Ovary (tissue), 7 donors: ENCODE measurements at regions not wholly inside any gene's neighbourhood (a gene's known extent, or its start where the extent isn't known, plus 50 kb on each side); places are given as distances from the start of the nearest gene placed in this dataset.

ENCODE experiments used
- DNase-seq, 5 donors: peaks; one replicate each; pipeline ENCODE4 v3.0.0-alpha.2; 2019 to 2020
- H3K27ac ChIP-seq, 2 donors: fragments of 200-600 bp; one replicate each; pipeline versions ENCODE4 v1.5.1 to v1.8.0; 2019 to 2022
- H3K27me3 ChIP-seq: fragments of 200-600 bp; one replicate; pipeline ENCODE4 v1.8.0; 2022
- H3K36me3 ChIP-seq: fragments of 200-600 bp; sonication (generic); one replicate; pipeline ENCODE4 v1.5.1; 2019
- H3K4me1 ChIP-seq: one replicate; pipeline ENCODE4 v1.8.1; 2013; ENCODE audit warnings: mild to moderate bottlenecking, moderate library complexity; ENCODE audit not compliant: insufficient read depth
- H3K4me3 ChIP-seq: fragments of 200-600 bp; sonication (generic); one replicate; pipeline ENCODE4 v1.5.1; 2017
- H3K9me3 ChIP-seq, 2 donors: fragments of 200-600 bp in 1 of 2; sonication (generic) in 1 of 2; one replicate each; pipeline versions ENCODE4 v1.5.1 to v1.8.1; 2013 to 2019; ENCODE audit warnings: mild to moderate bottlenecking in 1 of 2, moderate library complexity in 1 of 2
- EP300 ChIP-seq: sonication (generic); formaldehyde crosslinking; IDR thresholded peaks from one replicate; pipeline ENCODE4 v1.6.1; 2017; ENCODE audit warnings: antibody characterized with exemption
- POLR2A ChIP-seq: fragments of 450-650 bp; IDR thresholded peaks from one replicate; pipeline ENCODE4 v1.6.1; 2017; ENCODE audit warnings: antibody characterized with exemption, mild to moderate bottlenecking, moderate library complexity
- WGBS, 3 donors: extraction: QIAGEN DNeasy Blood & Tissue Kit in 1 of 3; methylation state at CpG; one replicate each; pipeline versions ENCODE4 v1.1.5 to v1.1.7; 2013 to 2017; 5-methylcytosine and 5-hydroxymethylcytosine counted together
- intact Hi-C, 4 donors: fragments of 100-400 bp; cut with DNase I; formaldehyde crosslinking; loops; one replicate each; pipeline versions ENCODE4 v1.11.0 to v1.15.1; 2022 to 2023
- TF ChIP-seq, protein P1 (sequence below), 3 donors: fragments of 450-650 bp in 2 of 3; fragments of 200-600 bp in 1 of 3; IDR thresholded peaks; one replicate each; pipeline versions ENCODE4 v1.5.1 to v1.8.0; 2016 to 2022; ENCODE audit warnings: antibody characterized with exemption in 3 of 3, mild to moderate bottlenecking in 1 of 3
- donor health status: DM: no; HTN: no; CAD: no; lungs with moderate emphysema.
- donor health status: DM: no; HTN: no; CAD: no.
- donor health status: Bipolar disorder and iron deficiency.
- donor health status: DM: no; HTN: no; CAD: no.
- donor health status: DM: yes; HTN: yes; CAD: no.

DNA sequence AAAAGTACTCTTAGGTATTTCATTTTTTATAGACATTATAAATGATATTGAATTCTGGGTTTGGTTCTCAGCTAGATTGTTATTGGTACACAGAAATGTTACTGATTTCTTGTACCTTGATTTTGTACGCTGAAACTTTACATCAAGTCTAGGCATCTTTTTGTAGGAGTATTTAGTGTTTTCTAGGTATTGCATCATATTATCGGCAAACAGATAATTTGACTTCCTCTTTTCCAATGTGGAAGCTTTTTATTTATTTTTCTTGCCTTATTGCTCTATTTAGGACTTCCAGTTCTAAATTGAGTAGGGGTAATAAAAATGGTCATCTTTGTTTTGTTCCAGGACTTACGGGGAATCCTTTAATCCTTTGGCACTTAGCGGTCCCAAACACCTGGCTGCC is 676.6 kb upstream of the CCDC179 start:
- no peak for DNase-seq
- Histone ChIP-seq H3K27ac (no peak overlapping the region), H3K9me3 (no peaks in the 10 kb centered on the region), H3K36me3 (no peaks in the 10 kb centered on the region), H3K27me3 (no peaks in the 10 kb centered on the region), H3K4me3 (no peak overlapping the region), H3K4me1 (no peaks in the 10 kb centered on the region)
- intact Hi-C loops, result no loop called here
- WGBS, 3 donors, result 86 to 97% (median 86%) methylated on average over 4 of the region's 4 CpGs
- TF ChIP-seq POLR2A (no peak), EP300 (no peak)
- TF ChIP-seq, protein P1, sequence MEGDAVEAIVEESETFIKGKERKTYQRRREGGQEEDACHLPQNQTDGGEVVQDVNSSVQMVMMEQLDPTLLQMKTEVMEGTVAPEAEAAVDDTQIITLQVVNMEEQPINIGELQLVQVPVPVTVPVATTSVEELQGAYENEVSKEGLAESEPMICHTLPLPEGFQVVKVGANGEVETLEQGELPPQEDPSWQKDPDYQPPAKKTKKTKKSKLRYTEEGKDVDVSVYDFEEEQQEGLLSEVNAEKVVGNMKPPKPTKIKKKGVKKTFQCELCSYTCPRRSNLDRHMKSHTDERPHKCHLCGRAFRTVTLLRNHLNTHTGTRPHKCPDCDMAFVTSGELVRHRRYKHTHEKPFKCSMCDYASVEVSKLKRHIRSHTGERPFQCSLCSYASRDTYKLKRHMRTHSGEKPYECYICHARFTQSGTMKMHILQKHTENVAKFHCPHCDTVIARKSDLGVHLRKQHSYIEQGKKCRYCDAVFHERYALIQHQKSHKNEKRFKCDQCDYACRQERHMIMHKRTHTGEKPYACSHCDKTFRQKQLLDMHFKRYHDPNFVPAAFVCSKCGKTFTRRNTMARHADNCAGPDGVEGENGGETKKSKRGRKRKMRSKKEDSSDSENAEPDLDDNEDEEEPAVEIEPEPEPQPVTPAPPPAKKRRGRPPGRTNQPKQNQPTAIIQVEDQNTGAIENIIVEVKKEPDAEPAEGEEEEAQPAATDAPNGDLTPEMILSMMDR (IDR thresholded peaks at IDR 0.05), result no peak

DNA sequence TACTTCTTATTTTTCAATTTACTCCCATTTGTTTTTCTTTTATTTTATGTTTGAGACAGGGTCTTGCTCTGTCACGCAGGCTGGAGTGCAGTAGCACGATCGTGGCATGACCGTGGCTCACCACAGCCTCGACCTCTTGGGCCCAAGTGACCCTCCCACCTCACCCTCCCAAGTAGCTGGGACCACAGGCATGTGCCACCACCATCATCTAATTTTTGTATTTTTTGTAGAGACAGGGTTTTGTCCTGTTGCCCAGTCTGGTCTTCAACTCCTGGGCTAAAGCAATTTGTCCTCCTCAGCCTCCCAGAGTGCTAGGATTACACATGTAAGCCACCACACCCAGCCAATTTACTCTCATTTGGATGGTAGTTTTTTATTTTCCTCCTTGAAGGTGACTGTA is 679.3 kb upstream of the CCDC179 start:
- no peak for TF ChIP-seq POLR2A
- no peak for TF ChIP-seq EP300
- TF ChIP-seq, protein P1 (IDR thresholded peaks at IDR 0.05), result no peak
- H3K9me3 ChIP-seq, result no peaks in the 10 kb centered on the region
- no peaks in the 10 kb centered on the region for H3K36me3 ChIP-seq
- WGBS, 3 donors, result 62 to 80% (median 79%) methylated on average over 5 of the region's 5 CpGs
- intact Hi-C loops, result no loop called here
- no peak overlapping the region for H3K4me3 ChIP-seq
- DNase-seq, result no peak
- H3K4me1 ChIP-seq, result no peaks in the 10 kb centered on the region
- H3K27ac ChIP-seq, result no peak overlapping the region
- no peaks in the 10 kb centered on the region for H3K27me3 ChIP-seq

DNA sequence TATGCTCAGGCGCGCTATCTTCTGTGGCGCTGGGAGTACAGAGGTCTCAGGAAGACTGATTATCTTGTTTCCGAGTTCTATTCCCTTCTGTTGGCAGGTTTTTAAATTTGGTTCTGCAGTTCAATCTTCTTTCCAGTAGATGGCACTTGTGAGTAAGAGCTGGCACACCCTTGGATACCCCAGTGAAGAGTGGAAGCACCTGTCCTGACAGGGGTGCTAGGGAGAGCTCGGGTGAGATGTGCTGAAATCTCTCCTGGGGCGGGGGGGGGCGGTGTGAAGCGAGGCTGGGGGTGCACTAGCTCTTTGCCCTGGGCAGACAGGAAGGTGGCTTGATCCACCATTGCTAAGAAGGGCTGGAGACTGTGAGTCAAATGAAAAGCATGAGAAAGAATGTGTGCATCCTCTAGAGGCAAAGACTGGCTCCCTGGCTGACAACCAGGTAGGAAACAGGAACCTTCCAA is 679.9 kb upstream of the CCDC179 start:
- intact Hi-C loops, result no loop called here
- no peaks in the 10 kb centered on the region for H3K36me3 ChIP-seq
- WGBS, 3 donors, result 2 to 3% (median 2%) methylated on average over 6 to 8 of the region's 8 CpGs
- DNase-seq, result no peak
- TF ChIP-seq EP300 (no peak), POLR2A (no peak)
- TF ChIP-seq, protein P1 (IDR thresholded peaks at IDR 0.05), result no peak
- H3K9me3 ChIP-seq, result no peaks in the 10 kb centered on the region
- H3K27ac ChIP-seq, result no peak overlapping the region
- H3K27me3 ChIP-seq, result no peaks in the 10 kb centered on the region
- H3K4me1 ChIP-seq, result no peaks in the 10 kb centered on the region
- no peak overlapping the region for H3K4me3 ChIP-seq

DNA sequence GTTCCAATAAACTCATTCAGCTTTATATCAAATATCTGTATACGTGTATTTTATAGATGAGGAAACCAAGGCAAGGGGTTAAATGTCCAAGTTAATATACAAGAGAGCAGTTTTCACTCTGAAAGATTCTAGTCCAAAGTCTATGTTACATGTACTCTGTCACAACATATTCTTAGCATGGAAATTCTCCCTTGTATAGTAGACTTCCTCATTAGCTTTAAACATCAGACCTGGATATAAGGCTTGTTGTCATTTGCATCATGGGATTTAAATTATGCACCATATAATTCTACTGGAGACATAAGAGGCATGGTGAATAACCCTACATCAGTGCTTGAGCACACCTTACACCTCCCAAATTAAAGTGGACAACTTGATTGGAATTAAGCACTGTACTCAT is 681.9 kb upstream of the CCDC179 start:
- Histone ChIP-seq H3K27me3 (no peaks in the 10 kb centered on the region), H3K36me3 (no peaks in the 10 kb centered on the region), H3K27ac (no peak overlapping the region), H3K9me3 (no peaks in the 10 kb centered on the region), H3K4me1 (no peaks in the 10 kb centered on the region), H3K4me3 (no peak overlapping the region)
- whole genome bisulfite sequencing, 3 donors, result 87 to 97% (median 93%) methylated on average over 1 of the region's 1 CpG
- DNase-seq, result no peak
- intact Hi-C loops, result no loop called here
- TF ChIP-seq, protein P1 (IDR thresholded peaks at IDR 0.05), result no peak

DNA sequence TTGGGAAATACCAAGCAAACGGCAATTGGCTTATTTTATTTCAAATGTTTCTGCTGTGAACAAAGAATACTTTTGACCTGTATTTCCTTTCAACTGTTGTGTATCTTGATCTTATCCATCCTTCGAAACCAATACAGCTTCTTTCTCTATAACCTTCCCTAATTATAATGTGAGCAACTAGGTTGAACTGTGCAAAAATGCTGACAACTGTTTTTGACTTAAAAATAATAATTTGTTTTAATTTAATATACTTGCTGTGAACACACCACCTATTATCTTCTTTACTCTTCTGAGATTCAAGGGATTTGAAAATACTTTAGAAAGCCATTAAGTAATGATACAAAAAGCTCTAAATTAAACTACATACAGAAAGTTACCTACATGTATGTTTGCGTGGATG is 682.5 kb upstream of the CCDC179 start:
- intact Hi-C loops, result no loop called here
- Histone ChIP-seq H3K4me1 (no peaks in the 10 kb centered on the region), H3K27ac (no peak overlapping the region), H3K9me3 (no peaks in the 10 kb centered on the region), H3K4me3 (no peak overlapping the region), H3K36me3 (no peaks in the 10 kb centered on the region), H3K27me3 (no peaks in the 10 kb centered on the region)
- TF ChIP-seq POLR2A (no peak), EP300 (no peak)
- TF ChIP-seq, protein P1 (IDR thresholded peaks at IDR 0.05), result no peak
- DNase-seq, result no peak
- 80 to 86% (median 82%) methylated on average over 3 of the region's 3 CpGs for WGBS, 3 donors
